ENCODE measurements at regions not wholly inside any gene's neighbourhood (a gene's known extent, or its start where the extent isn't known, plus 50 kb on each side); places are given as distances from the start of the nearest gene placed in this dataset.

- no peak overlapping the region for H3K4me3 ChIP-seq (ENCODE audit: low read length in 2 of 2)
- no peaks in the 10 kb centered on the region for H3K4me1 ChIP-seq (ENCODE audit: control insufficient read depth in 1 of 2, insufficient read depth in 2 of 2, low read length in 2 of 2)
- ATAC-seq (ENCODE audit: low FRiP score) (no peak), DNase-seq (no peak)
- no peak overlapping the region for H3K27ac ChIP-seq (ENCODE audit: low read depth in 1 of 2, low read length in 2 of 2)
- no peaks in the 10 kb centered on the region for H3K9me3 ChIP-seq (ENCODE audit: control insufficient read depth, low read length)
- H3K36me3 ChIP-seq (ENCODE audit: control insufficient read depth in 1 of 2, insufficient read depth in 2 of 2, low read length in 1 of 2), result no peaks in the 10 kb centered on the region
- 77 to 87% methylated on average over 2 of the region's 2 CpGs for WGBS, 2 donors
- intact Hi-C loops (cut with DNase I), result no loop called here
- no peaks in the 10 kb centered on the region for H3K27me3 ChIP-seq (ENCODE audit: control insufficient read depth in 1 of 2, insufficient read depth in 2 of 2, low read length in 1 of 2)
These were observed 1667.4 kb upstream of the SLC39A10 start for GRCh38 chr2:193989645-193990044.

GRCh38 chr2:193988784-193989183 lies 1668.2 kb upstream of the SLC39A10 start:
- H3K27ac ChIP-seq (ENCODE audit: low read depth in 1 of 2, low read length in 2 of 2), result no peak overlapping the region
- H3K27me3 ChIP-seq (ENCODE audit: control insufficient read depth in 1 of 2, insufficient read depth in 2 of 2, low read length in 1 of 2), result no peaks in the 10 kb centered on the region
- WGBS, 2 donors, result 46 to 64% methylated on average over 1 of the region's 1 CpG
- no peak for DNase-seq
- no peaks in the 10 kb centered on the region for H3K36me3 ChIP-seq (ENCODE audit: control insufficient read depth in 1 of 2, insufficient read depth in 2 of 2, low read length in 1 of 2)
- no peak for ATAC-seq (ENCODE audit: low FRiP score)
- intact Hi-C loops (cut with DNase I), result no loop called here
- no peak overlapping the region for H3K4me3 ChIP-seq (ENCODE audit: low read length in 2 of 2)
- H3K4me1 ChIP-seq (ENCODE audit: control insufficient read depth in 1 of 2, insufficient read depth in 2 of 2, low read length in 2 of 2), result no peaks in the 10 kb centered on the region
- no peaks in the 10 kb centered on the region for H3K9me3 ChIP-seq (ENCODE audit: control insufficient read depth, low read length)

- 88 to 89% methylated on average over 2 of the region's 2 CpGs for WGBS, 2 donors
- Histone ChIP-seq H3K4me3 (ENCODE audit: low read length in 2 of 2) (no peak overlapping the region), H3K4me1 (ENCODE audit: control insufficient read depth in 1 of 2, insufficient read depth in 2 of 2, low read length in 2 of 2) (no peaks in the 10 kb centered on the region), H3K27ac (ENCODE audit: low read depth in 1 of 2, low read length in 2 of 2) (no peak overlapping the region), H3K27me3 (ENCODE audit: control insufficient read depth in 1 of 2, insufficient read depth in 2 of 2, low read length in 1 of 2) (no peaks in the 10 kb centered on the region), H3K9me3 (ENCODE audit: control insufficient read depth, low read length) (no peaks in the 10 kb centered on the region), H3K36me3 (ENCODE audit: control insufficient read depth in 1 of 2, insufficient read depth in 2 of 2, low read length in 1 of 2) (no peaks in the 10 kb centered on the region)
- DNase-seq (no peak), ATAC-seq (ENCODE audit: low FRiP score) (no peak)
- intact Hi-C loops (cut with DNase I), result no loop called here
These were observed 1671.8 kb upstream of the SLC39A10 start for GRCh38 chr2:193985272-193985671.

GRCh38 chr2:193980599-193980998 lies 1676.4 kb upstream of the SLC39A10 start:
- no peaks in the 10 kb centered on the region for H3K36me3 ChIP-seq (ENCODE audit: control insufficient read depth in 1 of 2, insufficient read depth in 2 of 2, low read length in 1 of 2)
- DNase-seq (no peak), ATAC-seq (ENCODE audit: low FRiP score) (no peak)
- peaks cover 1% of the 10 kb centered on the region for H3K9me3 ChIP-seq (ENCODE audit: control insufficient read depth, low read length)
- H3K4me1 ChIP-seq (ENCODE audit: control insufficient read depth in 1 of 2, insufficient read depth in 2 of 2, low read length in 2 of 2), result no peaks in the 10 kb centered on the region
- H3K4me3 ChIP-seq (ENCODE audit: low read length in 2 of 2), result no peak overlapping the region
- H3K27ac ChIP-seq (ENCODE audit: low read depth in 1 of 2, low read length in 2 of 2), result no peak overlapping the region
- H3K27me3 ChIP-seq (ENCODE audit: control insufficient read depth in 1 of 2, insufficient read depth in 2 of 2, low read length in 1 of 2), result no peaks in the 10 kb centered on the region
- 56 to 72% methylated on average over 4 of the region's 4 CpGs for WGBS, 2 donors
- intact Hi-C loops (cut with DNase I), result no loop called here

- Histone ChIP-seq H3K4me3 (ENCODE audit: low read length in 2 of 2) (no peak overlapping the region), H3K36me3 (ENCODE audit: control insufficient read depth in 1 of 2, insufficient read depth in 2 of 2, low read length in 1 of 2) (no peaks in the 10 kb centered on the region), H3K27ac (ENCODE audit: low read depth in 1 of 2, low read length in 2 of 2) (no peak overlapping the region), H3K9me3 (ENCODE audit: control insufficient read depth, low read length) (peaks cover 2% of the 10 kb centered on the region), H3K27me3 (ENCODE audit: control insufficient read depth in 1 of 2, insufficient read depth in 2 of 2, low read length in 1 of 2) (no peaks in the 10 kb centered on the region), H3K4me1 (ENCODE audit: control insufficient read depth in 1 of 2, insufficient read depth in 2 of 2, low read length in 2 of 2) (no peaks in the 10 kb centered on the region)
- no peak for DNase-seq
- ATAC-seq (ENCODE audit: low FRiP score), result no peak
- WGBS, 2 donors, result 61 to 73% methylated on average over 6 of the region's 6 CpGs
- intact Hi-C loops (cut with DNase I), result no loop called here
These were observed 1683.2 kb upstream of the SLC39A10 start for GRCh38 chr2:193973781-193974180.

- Histone ChIP-seq H3K4me1 (ENCODE audit: control insufficient read depth in 1 of 2, insufficient read depth in 2 of 2, low read length in 2 of 2) (no peaks in the 10 kb centered on the region), H3K36me3 (ENCODE audit: control insufficient read depth in 1 of 2, insufficient read depth in 2 of 2, low read length in 1 of 2) (no peaks in the 10 kb centered on the region), H3K9me3 (ENCODE audit: control insufficient read depth, low read length) (peaks cover 1% of the 10 kb centered on the region), H3K27me3 (ENCODE audit: control insufficient read depth in 1 of 2, insufficient read depth in 2 of 2, low read length in 1 of 2) (no peaks in the 10 kb centered on the region), H3K4me3 (ENCODE audit: low read length in 2 of 2) (no peak overlapping the region), H3K27ac (ENCODE audit: low read depth in 1 of 2, low read length in 2 of 2) (no peak overlapping the region)
- intact Hi-C loops (cut with DNase I), result no loop called here
- ATAC-seq (ENCODE audit: low FRiP score), result no peak
- no peak for DNase-seq
These were observed 1690.4 kb upstream of the SLC39A10 start for GRCh38 chr2:193966590-193966989.

- H3K36me3 ChIP-seq (ENCODE audit: control insufficient read depth in 1 of 2, insufficient read depth in 2 of 2, low read length in 1 of 2), result no peaks in the 10 kb centered on the region
- WGBS, 2 donors, result 52 to 54% methylated on average over 4 of the region's 4 CpGs
These were observed 1691.8 kb upstream of the SLC39A10 start for GRCh38 chr2:193965263-193965662.

GRCh38 chr2:193963472-193964119 lies 1693.4 kb upstream of the SLC39A10 start:
- no peaks in the 10 kb centered on the region for H3K4me1 ChIP-seq (ENCODE audit: control insufficient read depth in 1 of 2, insufficient read depth in 2 of 2, low read length in 2 of 2)
- H3K4me3 ChIP-seq (ENCODE audit: low read length in 2 of 2), result no peak overlapping the region
- H3K27ac ChIP-seq (ENCODE audit: low read depth in 1 of 2, low read length in 2 of 2), result no peak overlapping the region
- no peaks in the 10 kb centered on the region for H3K9me3 ChIP-seq (ENCODE audit: control insufficient read depth, low read length)
- 32 to 40% methylated on average over 4 of the region's 4 CpGs for WGBS, 2 donors
- H3K27me3 ChIP-seq (ENCODE audit: control insufficient read depth in 1 of 2, insufficient read depth in 2 of 2, low read length in 1 of 2), result no peaks in the 10 kb centered on the region
- intact Hi-C loops (cut with DNase I), result no loop called here
- no peak for DNase-seq
- H3K36me3 ChIP-seq (ENCODE audit: control insufficient read depth in 1 of 2, insufficient read depth in 2 of 2, low read length in 1 of 2), result no peaks in the 10 kb centered on the region
- no peak for ATAC-seq (ENCODE audit: low FRiP score)

More at GRCh38 chr2:193965263-193965662, 1691.8 kb upstream of the SLC39A10 start:
- intact Hi-C loops (cut with DNase I), result no loop called here
- ATAC-seq (ENCODE audit: low FRiP score), result no peak
- no peak for DNase-seq
- Histone ChIP-seq H3K4me1 (ENCODE audit: control insufficient read depth in 1 of 2, insufficient read depth in 2 of 2, low read length in 2 of 2) (no peaks in the 10 kb centered on the region), H3K4me3 (ENCODE audit: low read length in 2 of 2) (no peak overlapping the region), H3K27me3 (ENCODE audit: control insufficient read depth in 1 of 2, insufficient read depth in 2 of 2, low read length in 1 of 2) (no peaks in the 10 kb centered on the region), H3K27ac (ENCODE audit: low read depth in 1 of 2, low read length in 2 of 2) (no peak overlapping the region), H3K9me3 (ENCODE audit: control insufficient read depth, low read length) (peaks cover 1% of the 10 kb centered on the region)

- 16 to 25% methylated on average over 1 of the region's 1 CpG for WGBS, 2 donors
- no peak overlapping the region for H3K4me3 ChIP-seq (ENCODE audit: low read length in 2 of 2)
- H3K27ac ChIP-seq (ENCODE audit: low read depth in 1 of 2, low read length in 2 of 2), result no peak overlapping the region
- no peaks in the 10 kb centered on the region for H3K36me3 ChIP-seq (ENCODE audit: control insufficient read depth in 1 of 2, insufficient read depth in 2 of 2, low read length in 1 of 2)
- ATAC-seq (ENCODE audit: low FRiP score), result no peak
- H3K27me3 ChIP-seq (ENCODE audit: control insufficient read depth in 1 of 2, insufficient read depth in 2 of 2, low read length in 1 of 2), result no peaks in the 10 kb centered on the region
- no peak for DNase-seq
- intact Hi-C loops (cut with DNase I), result no loop called here
- H3K9me3 ChIP-seq (ENCODE audit: control insufficient read depth, low read length), result no peaks in the 10 kb centered on the region
- H3K4me1 ChIP-seq (ENCODE audit: control insufficient read depth in 1 of 2, insufficient read depth in 2 of 2, low read length in 2 of 2), result no peaks in the 10 kb centered on the region
These were observed 1710.2 kb upstream of the SLC39A10 start for GRCh38 chr2:193946806-193947205.

Measured in aorta (tissue), 5 donors.